ENCODE measurements at regions not wholly inside any gene's neighbourhood (a gene's known extent, or its start where the extent isn't known, plus 50 kb on each side); places are given as distances from the start of the nearest gene placed in this dataset.

- no peak overlapping the region for H3K23ac ChIP-seq (ENCODE audit: low read length)
- H3K4me1 ChIP-seq (ENCODE audit: control insufficient read depth, low read depth, low read length) = no peaks in the 10 kb centered on the region
- no peak overlapping the region for H2BK5ac ChIP-seq (ENCODE audit: low read length)
- no peak overlapping the region for H3K9ac ChIP-seq (ENCODE audit: low read length)
- H4K8ac ChIP-seq (ENCODE audit: low read depth, low read length) = no peak overlapping the region
- H3K18ac ChIP-seq (ENCODE audit: low read length) = no peak overlapping the region
- no peak overlapping the region for H3K4ac ChIP-seq (ENCODE audit: low read depth, low read length)
- H2BK120ac ChIP-seq (ENCODE audit: low read depth, low read length) = no peak overlapping the region
- H3K79me2 ChIP-seq (ENCODE audit: control insufficient read depth, insufficient read depth, low read length) = no peaks in the 10 kb centered on the region
- H3K27me3 ChIP-seq (ENCODE audit: insufficient read depth, low read length, poor library complexity) = no peaks in the 10 kb centered on the region
- DNase-seq = no peak
- H3K79me1 ChIP-seq (ENCODE audit: low read length) = no peaks in the 10 kb centered on the region
- no peak overlapping the region for H3K56ac ChIP-seq (ENCODE audit: low read length)
- H2AK5ac ChIP-seq (ENCODE audit: low read length) = no peak overlapping the region
- H2BK15ac ChIP-seq (replicated peaks; ENCODE audit: low read depth) = no peak overlapping the region
- H3K4me2 ChIP-seq (ENCODE audit: low read length) = no peak overlapping the region
- no peaks in the 10 kb centered on the region for H3K36me3 ChIP-seq (ENCODE audit: control insufficient read depth, insufficient read depth, low read length)
- H3K27ac ChIP-seq (ENCODE audit: low read depth, low read length) = no peak overlapping the region
- no peak overlapping the region for H3K4me3 ChIP-seq (ENCODE audit: low read length)
- H4K5ac ChIP-seq (ENCODE audit: low read length) = no peak overlapping the region
Observed at GRCh38 chr5:120043431-120043830, 414.1 kb downstream of the FAM170A start.

GRCh38 chr5:120052916-120053828 is 410.9 kb upstream of the PRR16 start:
- no peak overlapping the region for H3K18ac ChIP-seq (ENCODE audit: low read length)
- H4K8ac ChIP-seq (ENCODE audit: low read depth, low read length) = no peak overlapping the region
- no peak for DNase-seq
- no peaks in the 10 kb centered on the region for H3K79me2 ChIP-seq (ENCODE audit: control insufficient read depth, insufficient read depth, low read length)
- H3K36me3 ChIP-seq (ENCODE audit: control insufficient read depth, insufficient read depth, low read length) = no peaks in the 10 kb centered on the region
- H2BK5ac ChIP-seq (ENCODE audit: low read length) = no peak overlapping the region
- no peak overlapping the region for H2BK15ac ChIP-seq (replicated peaks; ENCODE audit: low read depth)
- no peak overlapping the region for H3K9ac ChIP-seq (ENCODE audit: low read length)
- H4K5ac ChIP-seq (ENCODE audit: low read length) = no peak overlapping the region
- no peaks in the 10 kb centered on the region for H3K79me1 ChIP-seq (ENCODE audit: low read length)
- no peak overlapping the region for H3K4me2 ChIP-seq (ENCODE audit: low read length)
- H3K4me3 ChIP-seq (ENCODE audit: low read length) = no peak overlapping the region
- no peak overlapping the region for H3K27ac ChIP-seq (ENCODE audit: low read depth, low read length)
- H3K4ac ChIP-seq (ENCODE audit: low read depth, low read length) = no peak overlapping the region
- no peak overlapping the region for H2AK5ac ChIP-seq (ENCODE audit: low read length)
- H3K23ac ChIP-seq (ENCODE audit: low read length) = no peak overlapping the region
- H2BK120ac ChIP-seq (ENCODE audit: low read depth, low read length) = no peak overlapping the region
- no peaks in the 10 kb centered on the region for H3K27me3 ChIP-seq (ENCODE audit: insufficient read depth, low read length, poor library complexity)
- H3K4me1 ChIP-seq (ENCODE audit: control insufficient read depth, low read depth, low read length) = no peaks in the 10 kb centered on the region
- no peak overlapping the region for H3K56ac ChIP-seq (ENCODE audit: low read length)
- no CpG with 5 or more reads among the region's 4 CpGs for WGBS (ENCODE audit: extremely low coverage, insufficient coverage, low lambda C conversion rate)

GRCh38 chr5:120053841-120054240 is 410.3 kb upstream of the PRR16 start:
- Histone ChIP-seq H2BK120ac (ENCODE audit: low read depth, low read length) (no peak overlapping the region), H3K27me3 (ENCODE audit: insufficient read depth, low read length, poor library complexity) (no peaks in the 10 kb centered on the region), H3K4ac (ENCODE audit: low read depth, low read length) (no peak overlapping the region), H3K9ac (ENCODE audit: low read length) (no peak overlapping the region), H3K23ac (ENCODE audit: low read length) (no peak overlapping the region), H2AK5ac (ENCODE audit: low read length) (no peak overlapping the region), H2BK5ac (ENCODE audit: low read length) (no peak overlapping the region), H3K79me2 (ENCODE audit: control insufficient read depth, insufficient read depth, low read length) (no peaks in the 10 kb centered on the region), H3K27ac (ENCODE audit: low read depth, low read length) (no peak overlapping the region), H3K56ac (ENCODE audit: low read length) (no peak overlapping the region), H2BK15ac (replicated peaks; ENCODE audit: low read depth) (no peak overlapping the region), H3K4me3 (ENCODE audit: low read length) (no peak overlapping the region), H3K4me2 (ENCODE audit: low read length) (no peak overlapping the region), H4K5ac (ENCODE audit: low read length) (no peak overlapping the region), H3K79me1 (ENCODE audit: low read length) (no peaks in the 10 kb centered on the region), H3K18ac (ENCODE audit: low read length) (no peak overlapping the region), H4K8ac (ENCODE audit: low read depth, low read length) (no peak overlapping the region), H3K36me3 (ENCODE audit: control insufficient read depth, insufficient read depth, low read length) (no peaks in the 10 kb centered on the region), H3K4me1 (ENCODE audit: control insufficient read depth, low read depth, low read length) (no peaks in the 10 kb centered on the region)
- DNase-seq = no peak
- WGBS (ENCODE audit: extremely low coverage, insufficient coverage, low lambda C conversion rate) = no CpG with 5 or more reads among the region's 4 CpGs

- Histone ChIP-seq H3K4me2 (ENCODE audit: low read length) (no peak overlapping the region), H3K23ac (ENCODE audit: low read length) (no peak overlapping the region), H3K27me3 (ENCODE audit: insufficient read depth, low read length, poor library complexity) (no peaks in the 10 kb centered on the region), H3K36me3 (ENCODE audit: control insufficient read depth, insufficient read depth, low read length) (no peaks in the 10 kb centered on the region), H4K8ac (ENCODE audit: low read depth, low read length) (no peak overlapping the region), H3K79me2 (ENCODE audit: control insufficient read depth, insufficient read depth, low read length) (no peaks in the 10 kb centered on the region), H4K5ac (ENCODE audit: low read length) (no peak overlapping the region), H3K27ac (ENCODE audit: low read depth, low read length) (no peak overlapping the region), H3K9ac (ENCODE audit: low read length) (no peak overlapping the region), H2BK5ac (ENCODE audit: low read length) (no peak overlapping the region), H3K4me3 (ENCODE audit: low read length) (no peak overlapping the region), H3K56ac (ENCODE audit: low read length) (no peak overlapping the region), H2BK15ac (replicated peaks; ENCODE audit: low read depth) (no peak overlapping the region), H3K4me1 (ENCODE audit: control insufficient read depth, low read depth, low read length) (no peaks in the 10 kb centered on the region), H3K79me1 (ENCODE audit: low read length) (no peaks in the 10 kb centered on the region), H2AK5ac (ENCODE audit: low read length) (no peak overlapping the region), H2BK120ac (ENCODE audit: low read depth, low read length) (no peak overlapping the region), H3K18ac (ENCODE audit: low read length) (no peak overlapping the region), H3K4ac (ENCODE audit: low read depth, low read length) (no peak overlapping the region)
- no peak for DNase-seq
- no CpG with 5 or more reads among the region's 2 CpGs for WGBS (ENCODE audit: extremely low coverage, insufficient coverage, low lambda C conversion rate)
Observed at GRCh38 chr5:120055858-120056257, 408.2 kb upstream of the PRR16 start.

GRCh38 chr5:120062515-120062917 is 401.6 kb upstream of the PRR16 start:
- no peak overlapping the region for H3K9ac ChIP-seq (ENCODE audit: low read length)
- no peak overlapping the region for H3K56ac ChIP-seq (ENCODE audit: low read length)
- H2AK5ac ChIP-seq (ENCODE audit: low read length) = no peak overlapping the region
- no peak for DNase-seq
- no peaks in the 10 kb centered on the region for H3K27me3 ChIP-seq (ENCODE audit: insufficient read depth, low read length, poor library complexity)
- H3K36me3 ChIP-seq (ENCODE audit: control insufficient read depth, insufficient read depth, low read length) = no peaks in the 10 kb centered on the region
- H3K4me1 ChIP-seq (ENCODE audit: control insufficient read depth, low read depth, low read length) = no peaks in the 10 kb centered on the region
- no peak overlapping the region for H3K4me2 ChIP-seq (ENCODE audit: low read length)
- H3K23ac ChIP-seq (ENCODE audit: low read length) = no peak overlapping the region
- no peak overlapping the region for H4K5ac ChIP-seq (ENCODE audit: low read length)
- no peak overlapping the region for H2BK15ac ChIP-seq (replicated peaks; ENCODE audit: low read depth)
- no CpG with 5 or more reads among the region's 4 CpGs for WGBS (ENCODE audit: extremely low coverage, insufficient coverage, low lambda C conversion rate)
- H3K79me1 ChIP-seq (ENCODE audit: low read length) = no peaks in the 10 kb centered on the region
- no peak overlapping the region for H4K8ac ChIP-seq (ENCODE audit: low read depth, low read length)
- H3K4me3 ChIP-seq (ENCODE audit: low read length) = no peak overlapping the region
- no peak overlapping the region for H3K27ac ChIP-seq (ENCODE audit: low read depth, low read length)
- H3K79me2 ChIP-seq (ENCODE audit: control insufficient read depth, insufficient read depth, low read length) = no peaks in the 10 kb centered on the region
- no peak overlapping the region for H3K4ac ChIP-seq (ENCODE audit: low read depth, low read length)
- no peak overlapping the region for H2BK120ac ChIP-seq (ENCODE audit: low read depth, low read length)
- no peak overlapping the region for H3K18ac ChIP-seq (ENCODE audit: low read length)
- H2BK5ac ChIP-seq (ENCODE audit: low read length) = no peak overlapping the region

Measured in mesendoderm (in vitro differentiated cells).